Psoas muscle (tissue), 7 donors: ENCODE measurements at regions not wholly inside any gene's neighbourhood (a gene's known extent, or its start where the extent isn't known, plus 50 kb on each side); places are given as distances from the start of the nearest gene placed in this dataset.

Source experiments
- ATAC-seq, 4 donors: fragments of 200-7000 bp; cut with Tn5 transposase; one replicate each; pipeline ENCODE4 v1.9.1; 2020; ENCODE audit warnings: moderate library complexity in 3 of 4, mild to moderate bottlenecking in 2 of 4
- DNase-seq, 2 donors: peaks; one replicate each; pipeline ENCODE4 v3.0.0-alpha.2; 2020
- H3K27ac ChIP-seq: fragments of 200-600 bp; one replicate; pipeline ENCODE4 v1.8.0; 2022
- H3K27me3 ChIP-seq, 3 donors: fragments of 200-600 bp in 1 of 3; one replicate each; pipeline versions ENCODE4 v1.6.1 to v1.8.0; 2013 to 2022; ENCODE audit warnings: low read length in 2 of 3, mild to moderate bottlenecking in 2 of 3, moderate library complexity in 1 of 3; ENCODE audit not compliant: insufficient read depth in 3 of 3
- H3K36me3 ChIP-seq, 2 donors: fragments of 200-600 bp in 1 of 2; one replicate each; pipeline versions ENCODE4 v1.6.1 to v1.8.0; 2013 to 2022; ENCODE audit warnings: low read depth in 1 of 2, mild to moderate bottlenecking in 1 of 2, moderate library complexity in 1 of 2; ENCODE audit not compliant: insufficient read depth in 1 of 2
- H3K4me1 ChIP-seq: fragments of 200-600 bp; one replicate; pipeline ENCODE4 v1.8.0; 2022
- H3K4me3 ChIP-seq: fragments of 200-600 bp; one replicate; pipeline ENCODE4 v1.8.0; 2022; ENCODE audit warnings: mild to moderate bottlenecking
- H3K9me3 ChIP-seq: fragments of 200-600 bp; one replicate; pipeline ENCODE4 v1.8.0; 2022
- CTCF ChIP-seq: fragments of 200-600 bp; IDR thresholded peaks from one replicate; pipeline ENCODE4 v1.8.0; 2022; ENCODE audit warnings: antibody characterized with exemption
- WGBS, 3 donors: extraction: QIAGEN DNeasy Blood & Tissue Kit; methylation state at CpG; one replicate each; pipeline versions ENCODE4 v1.1.6 to v1.1.7; 2013; 5-methylcytosine and 5-hydroxymethylcytosine counted together
- intact Hi-C, 2 donors: fragments of 100-400 bp; cut with DNase I; formaldehyde crosslinking; loops; one replicate each; pipeline versions ENCODE4 v1.11.0 to v1.14.2; 2022
- donor health status: healthy with polysubstance abuse.
- donor health status: DM: no; HTN: no; CAD: no; lungs with moderate emphysema.
- donor health status: Bipolar disorder and iron deficiency.
- donor health status: healthy.
- donor health status: DM: yes; HTN: yes; CAD: no.
- donor health status: DM: no; HTN: no; CAD: no.
- donor health status: DM: yes; HTN: yes; CAD: no.

GRCh38 chr5:28927559-28928326, 1889.4 kb upstream of the CDH9 start:
- Histone ChIP-seq H3K36me3 (no peaks in the 10 kb centered on the region), H3K4me3 (no peak overlapping the region), H3K4me1 (no peaks in the 10 kb centered on the region), H3K27me3 (no peaks in the 10 kb centered on the region), H3K9me3 (no peaks in the 10 kb centered on the region), H3K27ac (no peak overlapping the region)
- WGBS, 3 donors: 39 to 81% (median 40%) methylated on average over 50 to 71 of the region's 71 CpGs
- no peak for TF ChIP-seq CTCF
- no peak for ATAC-seq
- DNase-seq: no peak
- intact Hi-C loops: no loop called here

GRCh38 chr5:28926422-28926821, 1888.0 kb upstream of the CDH9 start:
- H3K27ac ChIP-seq: no peak overlapping the region
- no peaks in the 10 kb centered on the region for H3K36me3 ChIP-seq
- intact Hi-C loops: no loop called here
- DNase-seq (no peak), ATAC-seq (no peak)
- no peaks in the 10 kb centered on the region for H3K4me1 ChIP-seq
- no peak overlapping the region for H3K4me3 ChIP-seq
- TF ChIP-seq CTCF: no peak
- H3K27me3 ChIP-seq: no peaks in the 10 kb centered on the region
- WGBS, 3 donors: 92 to 97% (median 95%) methylated on average over 14 to 17 of the region's 17 CpGs
- no peaks in the 10 kb centered on the region for H3K9me3 ChIP-seq

- no peaks in the 10 kb centered on the region for H3K4me1 ChIP-seq
- H3K4me3 ChIP-seq: no peak overlapping the region
- no peaks in the 10 kb centered on the region for H3K9me3 ChIP-seq
- intact Hi-C loops: no loop called here
- no peak for ATAC-seq
- H3K36me3 ChIP-seq: no peaks in the 10 kb centered on the region
- no peak for TF ChIP-seq CTCF
- no peaks in the 10 kb centered on the region for H3K27me3 ChIP-seq
- DNase-seq: no peak
- WGBS, 3 donors: 69 to 81% (median 72%) methylated on average over 2 of the region's 2 CpGs
- H3K27ac ChIP-seq: no peak overlapping the region
Observed at GRCh38 chr5:28917631-28918030, 1879.2 kb upstream of the CDH9 start.

- DNase-seq (no peak), ATAC-seq (no peak)
- 33 to 35% (median 33%) methylated on average over 2 of the region's 2 CpGs for WGBS, 3 donors
- intact Hi-C loops: no loop called here
- H3K9me3 ChIP-seq: no peaks in the 10 kb centered on the region
- H3K4me1 ChIP-seq: no peaks in the 10 kb centered on the region
- H3K4me3 ChIP-seq: no peak overlapping the region
- no peak for TF ChIP-seq CTCF
- H3K36me3 ChIP-seq: no peaks in the 10 kb centered on the region
- H3K27ac ChIP-seq: no peak overlapping the region
- no peaks in the 10 kb centered on the region for H3K27me3 ChIP-seq
Observed at GRCh38 chr5:28914297-28914696, 1875.9 kb upstream of the CDH9 start.

- H3K9me3 ChIP-seq: no peaks in the 10 kb centered on the region
- H3K36me3 ChIP-seq: no peaks in the 10 kb centered on the region
- DNase-seq (no peak), ATAC-seq (no peak)
- no peaks in the 10 kb centered on the region for H3K27me3 ChIP-seq
- H3K27ac ChIP-seq: no peak overlapping the region
- intact Hi-C loops: no loop called here
- H3K4me3 ChIP-seq: no peak overlapping the region
- no peak for TF ChIP-seq CTCF
- no peaks in the 10 kb centered on the region for H3K4me1 ChIP-seq
Observed at GRCh38 chr5:28903643-28904042, 1865.3 kb upstream of the CDH9 start.
